PC-3 (cell line): ENCODE measurements at regions not wholly inside any gene's neighbourhood (a gene's known extent, or its start where the extent isn't known, plus 50 kb on each side); places are given as distances from the start of the nearest gene placed in this dataset.

Source experiments
- EZH2 ChIP-seq: fragments of 300-600 bp; sonication (generic); IDR thresholded peaks from one replicate; pipeline ENCODE4 v1.6.1; 2017; ENCODE audit warnings: antibody characterized with exemption, mild to moderate bottlenecking, low read length; ENCODE audit not compliant: unreplicated experiment
- TF ChIP-seq, protein P1 (sequence below): fragments of 300-600 bp; sonication (generic); conservative IDR thresholded peaks from 2 replicates; pipeline ENCODE4 v1.5.1; 2017; ENCODE audit warnings: antibody characterized with exemption, low read depth, mild to moderate bottlenecking, low read length

DNA sequence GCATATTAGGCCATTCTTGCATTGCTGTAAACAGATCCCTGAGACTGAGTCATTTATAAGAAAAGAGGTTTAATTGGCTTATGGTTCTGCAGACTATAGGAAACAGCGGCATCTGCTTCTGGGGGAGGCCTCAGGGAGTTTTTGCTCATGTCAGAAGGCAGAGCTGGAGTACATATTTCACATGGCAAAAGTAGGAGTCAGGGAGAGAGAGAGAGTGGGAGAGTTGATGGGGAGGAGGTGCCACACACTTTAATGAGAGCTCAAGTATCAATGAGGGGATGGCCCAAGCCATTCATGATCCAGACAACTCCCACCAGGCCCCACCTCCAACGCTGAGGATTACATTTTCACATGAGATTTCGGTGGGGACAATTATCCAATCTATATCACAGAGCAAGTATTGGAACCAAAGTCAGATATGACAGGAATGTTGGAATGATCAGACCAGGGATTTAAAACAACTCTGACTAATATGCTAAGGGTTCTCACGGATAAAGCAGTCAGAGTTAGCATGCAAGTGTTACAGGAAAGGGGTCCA, 795.3 kb upstream of the CELF2 start:
- TF ChIP-seq, protein P1, sequence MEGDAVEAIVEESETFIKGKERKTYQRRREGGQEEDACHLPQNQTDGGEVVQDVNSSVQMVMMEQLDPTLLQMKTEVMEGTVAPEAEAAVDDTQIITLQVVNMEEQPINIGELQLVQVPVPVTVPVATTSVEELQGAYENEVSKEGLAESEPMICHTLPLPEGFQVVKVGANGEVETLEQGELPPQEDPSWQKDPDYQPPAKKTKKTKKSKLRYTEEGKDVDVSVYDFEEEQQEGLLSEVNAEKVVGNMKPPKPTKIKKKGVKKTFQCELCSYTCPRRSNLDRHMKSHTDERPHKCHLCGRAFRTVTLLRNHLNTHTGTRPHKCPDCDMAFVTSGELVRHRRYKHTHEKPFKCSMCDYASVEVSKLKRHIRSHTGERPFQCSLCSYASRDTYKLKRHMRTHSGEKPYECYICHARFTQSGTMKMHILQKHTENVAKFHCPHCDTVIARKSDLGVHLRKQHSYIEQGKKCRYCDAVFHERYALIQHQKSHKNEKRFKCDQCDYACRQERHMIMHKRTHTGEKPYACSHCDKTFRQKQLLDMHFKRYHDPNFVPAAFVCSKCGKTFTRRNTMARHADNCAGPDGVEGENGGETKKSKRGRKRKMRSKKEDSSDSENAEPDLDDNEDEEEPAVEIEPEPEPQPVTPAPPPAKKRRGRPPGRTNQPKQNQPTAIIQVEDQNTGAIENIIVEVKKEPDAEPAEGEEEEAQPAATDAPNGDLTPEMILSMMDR: no peak
- TF ChIP-seq EZH2: no peak
